Activated CD4-positive, alpha-beta T cell treated with anti-CD3 and anti-CD28 coated beads, Interleukin-10, Interleukin-2, amounts not matched to agents 100 ng/mL and 50 ng/mL, durations not matched to agents 16 hours and 8 hours (primary cell): ENCODE measurements at regions not wholly inside any gene's neighbourhood (a gene's known extent, or its start where the extent isn't known, plus 50 kb on each side); places are given as distances from the start of the nearest gene placed in this dataset.

Source experiments
- DNase-seq: peaks from one replicate; pipeline ENCODE4 v3.0.0-alpha.2; 2020

DNA sequence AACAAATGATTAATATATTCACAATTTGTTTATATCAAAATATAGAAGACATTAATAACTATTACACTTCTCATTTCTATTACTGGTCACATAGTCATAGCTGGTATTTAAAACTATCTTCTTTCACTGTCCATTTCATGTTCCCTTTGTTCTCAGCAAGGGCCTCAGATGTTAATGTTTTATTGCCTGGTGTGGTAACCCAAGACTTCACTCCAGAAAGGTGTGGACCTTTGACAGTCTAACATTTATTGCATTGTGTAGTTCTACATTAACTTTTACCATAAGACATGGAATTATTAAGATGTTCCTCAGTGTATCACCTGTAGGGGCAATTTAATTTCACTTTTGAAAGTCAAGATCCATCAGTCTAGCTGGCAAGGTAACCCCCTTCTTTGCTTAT is 691.3 kb downstream of the SQOR start:
- DNase-seq = no peak

DNA sequence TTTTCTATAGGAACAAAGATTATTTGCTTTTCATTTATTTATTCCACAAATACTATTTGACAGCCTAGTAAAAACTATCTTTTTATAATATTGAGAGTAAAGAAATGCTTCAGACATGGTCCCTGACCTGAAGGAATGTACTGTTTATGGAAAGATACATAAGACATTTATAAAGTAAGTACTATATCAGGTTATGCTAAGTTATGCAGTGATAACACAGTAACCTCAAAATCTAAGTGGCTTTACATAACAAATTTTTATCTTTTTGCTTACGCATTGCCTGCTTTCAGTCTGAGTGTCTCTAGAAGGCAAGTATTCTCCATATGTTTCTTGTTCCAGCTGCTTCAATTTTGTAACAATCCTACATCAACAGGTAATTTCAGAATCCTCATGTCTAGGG is 694.0 kb downstream of the SQOR start:
- no peak for DNase-seq

DNA sequence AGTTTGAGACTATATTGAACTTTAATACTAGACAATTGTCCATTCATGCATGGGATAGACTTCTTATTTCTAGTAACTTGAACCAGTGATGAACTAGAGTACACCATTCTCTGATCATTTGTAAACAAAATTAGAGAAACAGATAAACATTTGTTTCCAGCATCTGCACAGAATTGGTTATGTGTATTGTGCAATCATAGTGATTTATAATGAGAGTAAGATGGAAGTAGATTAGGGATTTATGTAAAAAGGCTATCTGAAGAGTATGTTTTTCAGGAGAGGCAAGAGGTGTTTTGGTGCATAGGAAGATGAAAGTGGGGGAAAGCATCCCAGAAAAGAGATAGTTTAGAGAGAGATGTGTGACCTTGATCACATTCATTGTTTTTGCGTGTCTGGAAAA is 695.0 kb downstream of the SQOR start:
- no peak for DNase-seq

DNA sequence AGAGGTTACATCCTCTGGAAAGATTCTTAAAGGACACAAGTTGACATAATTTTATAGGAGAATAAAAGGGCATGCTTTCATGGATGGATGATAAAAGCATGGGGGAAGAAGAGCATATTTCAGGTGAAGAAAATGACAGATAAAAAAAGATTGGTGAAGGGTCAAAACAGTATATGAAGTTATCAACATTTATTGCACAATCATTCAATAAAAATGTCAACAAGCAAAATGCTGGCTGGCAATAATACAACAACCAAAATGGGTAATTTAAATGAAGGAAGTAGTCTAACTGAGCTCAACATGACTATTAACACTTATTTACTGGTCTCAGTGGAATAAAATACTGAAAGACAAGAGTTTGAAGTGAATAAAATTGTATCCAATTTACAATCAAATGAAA is 696.7 kb downstream of the SQOR start:
- no peak for DNase-seq

DNA sequence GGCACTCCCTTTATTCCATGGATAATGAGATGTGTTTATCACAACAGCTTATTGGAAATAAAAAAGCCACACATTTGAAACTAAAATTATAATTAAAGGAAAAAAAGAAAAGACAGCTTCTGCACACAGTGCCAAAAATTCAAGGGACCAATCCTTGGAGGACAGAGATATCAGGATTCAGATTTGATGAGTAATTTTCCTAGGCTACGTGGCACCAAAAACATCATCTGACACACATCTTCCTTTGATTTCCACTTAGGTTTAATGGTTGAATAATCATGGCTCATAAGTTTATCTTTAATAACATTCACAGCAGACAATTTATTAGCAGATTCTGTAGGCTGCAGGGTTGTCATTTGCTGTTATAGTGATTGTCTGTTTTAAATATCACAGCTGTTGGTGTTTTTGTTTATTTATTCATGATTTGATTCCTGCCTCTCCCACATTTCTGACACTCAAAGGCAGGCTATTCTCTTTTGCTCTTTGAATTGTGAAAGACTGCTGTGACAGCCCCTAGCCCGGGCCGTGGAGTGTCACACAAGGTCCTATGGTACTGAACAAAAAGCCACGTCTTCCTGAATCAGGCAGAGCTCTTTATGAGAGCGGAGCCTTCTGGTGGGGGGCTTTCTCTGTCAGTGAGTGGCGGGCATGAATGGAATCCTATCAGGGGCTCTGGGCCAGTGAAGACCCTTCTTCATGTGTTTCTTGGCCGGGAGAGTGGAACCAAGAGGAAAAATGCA is 708.5 kb downstream of the SQOR start:
- DNase-seq = no peak

DNA sequence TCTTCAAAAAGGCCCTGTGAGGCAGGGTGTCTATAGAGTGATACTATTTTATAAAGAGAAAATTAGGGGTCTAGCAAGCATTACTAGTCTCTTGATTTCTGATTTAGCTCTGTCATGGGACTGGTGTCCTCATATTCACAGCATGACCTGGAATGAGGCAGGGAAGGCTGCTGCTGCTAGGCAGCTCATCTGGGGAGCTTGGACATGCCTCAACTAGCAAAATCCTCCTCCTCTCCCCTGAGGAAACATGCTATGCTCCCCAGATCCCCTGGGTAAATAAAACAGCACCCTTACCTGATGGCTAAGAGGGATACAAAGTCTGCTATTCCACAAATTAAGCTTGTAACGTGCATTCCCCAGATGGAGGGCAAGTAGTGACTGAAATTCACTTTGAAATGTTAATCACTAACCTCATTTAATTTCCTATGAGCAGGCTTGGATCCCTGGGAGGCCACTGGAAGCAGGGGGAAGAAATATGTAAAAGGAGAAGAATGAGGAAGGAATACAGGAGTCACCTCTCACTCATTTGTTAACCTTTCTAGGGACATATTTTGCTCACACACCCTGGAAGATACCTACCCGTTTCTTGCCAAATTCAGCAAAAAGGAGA is 709.4 kb downstream of the SQOR start:
- no peak for DNase-seq

DNA sequence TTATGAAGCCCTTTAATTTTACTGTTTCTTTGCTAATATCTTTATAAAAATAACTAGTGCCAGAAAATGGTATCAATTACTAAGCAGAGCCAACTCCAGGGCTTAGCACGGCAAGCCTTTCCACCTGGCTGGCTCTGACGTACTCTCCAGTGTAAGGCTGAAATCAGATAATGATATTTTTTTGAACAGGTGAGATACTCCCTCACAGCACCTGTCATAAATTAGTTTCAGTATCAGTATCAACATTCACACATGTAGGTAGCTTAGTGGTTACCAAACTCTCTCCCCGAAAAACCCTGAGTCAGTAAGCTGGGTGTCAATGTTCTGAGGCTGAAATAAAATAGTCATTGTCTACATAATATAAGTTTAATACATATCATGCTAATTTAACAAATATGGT is 710.1 kb downstream of the SQOR start:
- no peak for DNase-seq

DNA sequence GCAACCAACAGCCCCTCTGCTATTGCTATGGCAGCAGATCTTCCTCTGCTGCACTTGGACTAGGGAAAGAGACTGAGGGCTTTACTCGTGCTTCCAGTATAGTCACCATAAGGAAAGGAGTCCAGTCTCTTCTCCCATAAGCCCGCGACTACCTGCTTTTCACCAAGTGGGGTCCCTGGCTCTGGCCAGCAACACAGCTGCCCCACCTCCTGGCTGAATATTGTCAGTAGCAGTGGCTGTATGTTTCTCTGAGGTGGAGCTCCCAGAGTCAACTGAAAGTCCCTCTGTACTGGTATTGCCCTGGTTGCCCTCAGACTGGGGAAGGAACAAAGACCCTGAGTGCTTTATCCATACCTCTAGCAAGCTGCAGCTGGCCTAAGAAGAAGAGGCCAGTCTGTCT is 719.6 kb downstream of the SQOR start:
- DNase-seq = no peak

DNA sequence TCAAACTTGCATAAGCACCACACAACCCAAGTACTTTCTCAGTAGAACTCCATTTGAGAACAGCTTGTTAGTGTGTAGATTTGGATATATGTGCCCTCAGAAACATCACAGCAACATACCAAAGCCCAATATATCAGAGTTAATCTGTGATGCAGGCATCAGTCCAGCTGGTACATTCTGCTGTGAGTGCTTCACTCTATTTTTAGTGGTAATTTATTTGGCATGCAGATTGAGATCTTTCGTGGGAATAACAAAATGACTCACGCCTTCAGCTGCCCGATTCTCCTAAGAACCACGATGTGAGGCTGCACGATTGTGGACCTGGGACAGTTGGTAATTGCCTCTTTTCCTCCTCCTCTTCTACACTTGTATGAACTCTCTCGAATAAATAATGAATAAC is 730.7 kb downstream of the SQOR start:
- no peak for DNase-seq

DNA sequence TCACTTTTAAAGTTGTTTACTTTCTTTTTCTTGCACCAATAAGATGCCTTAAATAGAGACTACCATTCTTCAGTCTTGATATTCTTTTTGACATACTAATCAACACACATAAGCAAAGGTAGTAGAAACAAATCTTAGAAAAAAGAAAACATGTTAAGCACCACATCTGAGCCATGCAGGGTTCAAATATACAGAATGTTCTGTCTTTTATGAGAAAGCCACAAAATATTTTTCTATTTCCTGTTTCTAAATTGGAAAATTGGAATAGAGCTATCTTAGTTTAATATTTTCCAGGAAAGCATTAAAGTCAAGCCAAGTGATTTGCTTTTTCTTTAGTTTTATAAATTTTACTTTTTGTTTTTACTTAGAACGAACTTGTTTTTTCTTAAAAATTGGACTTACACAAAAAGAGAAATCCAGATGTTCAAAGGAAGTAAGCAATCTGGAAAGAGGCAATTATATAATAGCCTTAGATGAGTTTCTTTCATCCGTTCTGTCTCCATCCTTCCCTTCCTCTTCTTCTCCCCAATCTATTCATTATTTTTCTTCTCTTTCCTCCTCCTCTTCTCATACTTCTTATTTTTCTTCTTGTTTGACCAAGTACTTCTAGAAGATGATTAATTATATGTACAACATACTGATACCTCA is 731.7 kb downstream of the SQOR start:
- DNase-seq = no peak

DNA sequence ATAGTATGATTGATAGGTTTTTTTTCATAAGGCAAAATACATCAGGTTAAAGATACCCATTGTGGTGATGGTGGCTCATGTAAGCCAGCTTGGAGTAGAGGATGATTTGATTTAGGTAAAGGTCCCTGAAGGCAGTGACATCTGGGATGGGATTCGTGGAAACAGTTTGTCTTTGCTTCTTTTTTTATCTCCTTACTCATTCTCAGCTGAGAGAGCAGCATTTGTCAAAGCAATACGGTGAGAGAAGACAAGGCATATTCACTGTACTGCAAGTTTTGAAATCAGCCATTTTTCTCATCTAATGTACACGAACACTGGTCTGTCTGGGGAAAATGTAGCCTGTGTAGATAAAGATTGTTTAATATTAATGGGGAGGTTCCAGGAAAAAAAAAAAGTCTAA is 749.1 kb downstream of the SQOR start:
- no peak for DNase-seq

DNA sequence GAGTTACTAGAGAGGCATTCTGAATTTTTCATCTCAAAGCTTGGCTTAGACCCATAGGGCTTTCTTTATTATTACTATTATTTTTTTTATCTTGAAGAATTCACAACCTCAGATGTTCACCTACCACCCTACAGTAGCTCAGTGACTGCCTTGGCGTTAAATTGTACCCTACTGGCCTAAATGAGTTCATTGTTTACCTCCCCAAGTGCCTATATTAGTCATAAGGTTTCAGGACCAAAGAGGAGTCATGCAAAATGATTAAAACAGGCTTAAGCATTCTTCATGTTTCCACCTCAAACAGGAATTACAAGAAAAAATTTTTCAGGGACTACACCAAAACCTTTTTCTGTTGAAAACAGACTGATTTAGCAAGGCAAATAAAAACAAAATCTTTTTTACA is 751.5 kb downstream of the SQOR start:
- DNase-seq = no peak

DNA sequence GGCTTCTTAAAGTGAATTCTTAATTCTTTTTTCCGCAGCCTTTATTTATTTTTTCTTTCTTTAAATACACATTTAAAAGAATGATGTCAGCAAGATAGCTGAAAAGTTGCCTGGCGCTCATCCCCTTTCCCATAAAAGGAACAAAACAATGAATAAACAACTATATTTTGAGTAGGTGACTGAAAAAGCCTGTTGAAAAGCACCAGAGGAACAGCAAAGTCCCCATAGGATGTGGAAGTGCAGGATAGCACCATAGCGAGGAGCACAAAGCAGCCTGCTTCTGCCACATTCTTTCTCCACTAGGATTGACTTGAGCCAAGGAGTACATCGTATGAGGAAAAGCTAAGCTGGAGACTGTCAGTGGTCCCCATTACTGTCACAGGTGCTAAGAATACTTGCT is 754.9 kb downstream of the SQOR start:
- DNase-seq = no peak

DNA sequence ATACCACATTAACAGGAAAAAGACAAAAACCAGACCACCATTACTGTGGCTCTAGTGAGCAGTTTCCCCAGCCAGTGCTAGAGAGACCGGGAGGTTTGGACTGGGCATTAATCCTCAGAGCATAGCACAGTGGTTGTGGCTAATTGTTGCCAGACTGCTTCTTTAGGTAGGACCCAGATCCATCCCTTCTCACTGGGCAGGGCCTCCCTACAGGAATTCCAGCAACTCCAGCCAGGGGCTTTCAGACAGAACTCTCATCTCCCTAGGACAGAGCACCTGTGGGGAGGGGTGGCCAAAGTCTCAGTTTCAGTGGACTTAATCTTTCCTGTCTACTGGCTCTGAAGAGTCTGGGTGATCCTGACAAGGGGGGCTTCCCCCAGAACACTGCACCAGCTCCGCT is 759.6 kb downstream of the SQOR start:
- DNase-seq = no peak

DNA sequence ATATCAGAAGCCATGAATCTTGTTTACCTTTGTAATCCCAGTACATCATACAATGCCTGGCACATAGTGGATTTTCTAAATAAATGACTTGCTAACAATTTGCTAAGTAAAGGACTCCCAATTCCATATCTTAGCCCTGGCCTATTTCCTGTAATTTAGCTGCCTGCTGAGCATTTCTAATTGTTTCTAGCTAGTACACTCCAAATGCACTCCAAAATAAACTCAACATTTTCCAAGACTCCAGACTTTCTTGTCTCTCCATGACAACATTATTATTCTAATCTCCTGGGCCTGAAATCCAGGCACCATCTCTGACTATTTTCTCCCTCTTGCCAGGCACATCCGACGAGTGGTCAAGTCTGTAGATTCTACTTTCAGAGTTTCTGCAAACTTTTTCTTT is 773.5 kb downstream of the SQOR start:
- no peak for DNase-seq

DNA sequence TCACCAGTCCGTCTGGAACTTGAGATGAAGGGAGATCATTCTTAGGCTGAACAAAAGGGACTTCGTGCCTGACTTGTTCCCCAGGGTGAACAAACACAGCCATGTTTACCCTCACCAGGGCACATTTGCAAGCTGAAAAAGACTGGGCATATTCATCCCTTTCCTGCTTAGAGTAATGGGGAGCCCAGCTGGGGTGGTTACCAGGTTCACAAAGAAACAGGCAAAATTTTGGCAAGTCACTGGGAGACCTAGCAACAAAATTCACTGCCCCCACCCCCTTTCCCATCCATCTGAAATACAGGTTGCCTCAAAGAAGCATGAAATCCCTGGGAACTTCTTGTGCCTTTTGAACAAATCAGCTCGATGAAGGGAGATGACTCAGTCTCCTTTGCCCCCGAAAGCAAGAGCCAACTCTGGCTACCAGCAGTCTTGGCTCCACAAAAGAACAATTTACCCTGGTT is 775.0 kb downstream of the SQOR start:
- no peak for DNase-seq

DNA sequence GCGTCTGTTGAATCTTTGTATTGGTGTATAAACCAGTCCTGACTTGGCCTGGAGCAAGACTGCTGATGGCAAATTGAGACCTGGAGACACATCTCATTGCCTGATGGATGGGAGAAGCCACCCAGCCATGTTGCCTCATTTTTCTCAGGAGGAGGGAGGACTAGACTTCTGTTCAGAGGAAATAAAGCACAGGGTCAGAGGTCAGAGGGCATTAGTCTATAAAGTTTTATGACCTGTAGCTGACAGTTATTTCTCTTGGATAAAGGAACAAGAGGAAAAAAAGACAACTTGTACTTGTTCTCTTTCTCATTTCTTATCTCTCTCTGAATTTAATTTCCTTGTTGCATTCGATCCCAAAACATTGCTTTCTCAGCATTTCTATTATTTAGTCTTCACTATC is 775.9 kb downstream of the SQOR start:
- no peak for DNase-seq

DNA sequence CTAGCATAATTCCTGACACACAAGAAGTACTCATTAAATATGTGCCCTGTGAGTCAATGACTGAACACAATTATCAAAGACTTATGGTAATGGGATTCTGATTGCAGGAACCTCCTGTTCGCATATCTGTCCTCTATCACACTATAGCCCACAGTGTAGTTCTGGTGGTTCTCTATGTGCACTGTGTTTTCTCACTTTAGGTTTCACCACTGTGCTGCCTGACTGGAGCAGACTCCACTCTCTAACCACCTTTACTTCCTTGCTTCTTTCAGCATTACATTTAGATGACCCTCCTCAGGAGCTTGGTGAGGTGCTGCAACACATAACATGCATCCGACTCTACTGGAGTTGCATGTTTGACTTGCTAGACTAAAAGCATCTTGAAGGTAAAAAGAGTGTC is 777.1 kb downstream of the SQOR start:
- no peak for DNase-seq

DNA sequence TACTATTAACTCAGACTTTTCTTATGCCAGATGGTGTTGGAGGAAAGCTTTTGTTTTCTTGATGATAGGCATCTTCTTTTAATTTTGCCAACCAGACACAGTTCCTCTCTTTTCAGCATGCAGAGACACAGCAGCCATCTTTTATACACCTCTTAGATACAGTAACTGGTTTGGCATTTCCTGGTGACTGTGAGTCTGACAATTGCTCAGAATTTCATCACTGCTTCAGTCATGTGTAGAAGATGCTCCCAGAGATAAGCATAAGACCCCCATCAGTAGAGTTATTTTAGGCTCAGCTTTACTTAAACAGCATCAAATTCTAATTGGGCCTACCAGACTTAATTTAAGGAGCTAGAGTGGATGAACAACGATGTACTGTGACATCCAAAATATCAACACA is 779.0 kb downstream of the SQOR start:
- DNase-seq = no peak

DNA sequence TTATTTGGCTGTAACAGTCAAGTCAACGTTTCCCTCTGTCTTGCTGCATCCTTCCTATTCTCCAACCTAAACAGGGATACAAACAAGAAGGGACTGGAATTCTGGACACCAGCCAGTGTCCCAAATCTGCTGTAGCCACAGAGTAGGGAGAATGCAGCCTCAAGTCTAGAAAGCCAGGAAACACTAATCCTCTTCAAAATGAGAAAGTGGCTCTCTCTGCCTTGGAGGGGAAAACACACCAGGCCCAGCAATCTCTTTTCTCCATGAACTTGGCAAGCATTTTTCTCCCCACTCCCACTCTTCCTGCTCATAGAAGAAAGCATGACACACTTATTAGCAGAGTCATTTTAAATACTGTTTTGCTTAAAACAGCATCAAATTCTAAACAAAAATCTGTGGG is 781.7 kb downstream of the SQOR start:
- no peak for DNase-seq

DNA sequence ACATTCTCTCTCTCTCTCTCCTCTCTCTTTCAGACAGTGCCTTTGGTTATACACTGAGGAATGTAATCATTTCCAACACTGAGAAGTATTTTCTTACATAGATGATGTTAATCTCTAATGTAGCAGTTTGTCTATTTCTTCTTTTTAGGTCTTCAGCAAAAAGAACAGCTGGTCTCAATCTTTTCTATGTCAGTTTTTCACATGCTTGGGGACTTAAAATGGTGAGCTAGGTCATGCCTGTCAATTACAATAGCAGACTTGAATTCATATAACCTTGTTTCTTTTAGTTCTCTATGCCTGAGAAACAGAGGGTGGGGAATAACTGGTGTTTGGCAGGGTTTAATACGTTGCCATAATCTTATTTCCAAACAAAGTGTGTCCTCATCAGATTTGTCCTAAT is 786.2 kb downstream of the SQOR start:
- DNase-seq = no peak

DNA sequence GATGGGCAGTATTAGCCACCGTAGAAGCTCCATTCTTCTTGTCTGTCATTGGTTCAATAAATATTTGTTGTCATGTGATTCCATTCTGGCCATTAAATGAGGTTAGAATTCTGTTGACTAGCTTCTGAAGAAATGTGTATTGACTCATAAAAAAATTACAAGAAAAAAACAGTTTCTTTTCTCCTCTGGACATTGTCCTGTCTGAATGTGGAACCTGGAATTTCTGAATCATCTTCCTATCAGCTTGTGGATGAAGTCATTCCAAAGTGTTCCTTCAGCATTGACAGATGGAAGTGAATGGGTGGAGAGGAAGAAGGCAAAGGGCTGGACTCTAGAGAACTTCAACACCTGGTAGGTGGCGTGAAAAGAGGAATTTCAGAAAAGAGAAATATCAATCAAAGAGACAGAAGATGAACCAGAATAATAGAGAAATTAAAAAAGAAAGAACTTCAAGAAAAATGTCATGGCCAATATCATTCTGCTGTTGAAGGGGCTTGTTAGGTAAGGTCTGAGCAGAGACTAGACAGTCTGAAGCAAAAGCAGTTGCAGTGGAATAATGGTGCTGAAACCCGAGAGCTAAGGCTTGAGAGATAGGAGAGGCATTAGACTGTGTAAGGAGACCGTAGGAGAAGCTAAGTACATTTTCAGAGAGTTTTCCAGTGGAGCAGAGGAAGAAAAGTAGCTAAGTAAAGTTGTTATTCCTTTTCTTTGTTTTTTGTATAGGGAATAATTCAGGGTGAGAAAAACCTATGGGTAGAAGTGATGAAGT is 806.6 kb downstream of the SQOR start:
- no peak for DNase-seq

DNA sequence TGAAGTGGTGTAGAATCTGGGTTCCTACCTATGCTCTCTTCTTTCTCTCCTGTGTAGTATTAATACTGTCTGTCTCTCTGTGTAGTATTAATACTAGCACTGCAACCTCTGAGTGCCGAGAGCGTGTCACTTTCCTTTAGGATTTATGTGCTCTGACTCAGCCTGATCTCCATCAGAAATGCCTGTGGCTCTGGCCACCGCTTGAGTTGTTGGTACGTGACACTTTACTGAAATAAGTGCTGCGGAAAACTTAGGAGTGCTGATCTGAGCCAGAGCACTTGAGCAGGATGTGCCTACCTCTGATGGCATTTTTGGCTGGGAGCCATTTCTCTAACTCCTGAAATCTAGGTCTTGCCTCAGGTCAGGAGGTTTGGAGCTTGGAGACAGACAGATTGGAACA is 807.4 kb downstream of the SQOR start:
- no peak for DNase-seq
